Transverse colon (tissue), 4 donors: ENCODE measurements at regions not wholly inside any gene's neighbourhood (a gene's known extent, or its start where the extent isn't known, plus 50 kb on each side); places are given as distances from the start of the nearest gene placed in this dataset.
"Not testable (repeated sequence)": the region's sequence is repeated elsewhere in the genome, so short reads cannot be mapped to it uniquely, and the experiment has no call there.

Source experiments
- DNase-seq: peaks from one replicate; pipeline ENCODE4 v3.0.0-alpha.2; 2019
- H3K27ac ChIP-seq, 4 donors: fragments of 200-600 bp; sonication (generic); 2 replicates each; pipeline ENCODE4 v1.5.1; 2016 to 2018; ENCODE audit warnings: inconsistent platforms in 4 of 4
- H3K27me3 ChIP-seq: fragments of 200-600 bp; sonication (generic); 2 replicates; pipeline ENCODE4 v1.5.1; 2017; ENCODE audit warnings: inconsistent platforms
- H3K36me3 ChIP-seq, 4 donors: fragments of 200-600 bp; sonication (generic); 2 replicates each; pipeline ENCODE4 v1.5.1; 2017 to 2019; ENCODE audit warnings: inconsistent platforms in 4 of 4
- H3K4me1 ChIP-seq, 4 donors: fragments of 200-600 bp; sonication (generic); 2 replicates each; pipeline ENCODE4 v1.5.1; 2017 to 2020; ENCODE audit warnings: inconsistent platforms in 4 of 4
- H3K4me3 ChIP-seq, 4 donors: fragments of 200-600 bp; sonication (generic); 1 replicate in 1 of 4; 2 replicates in 3 of 4; pipeline versions ENCODE4 v1.5.1 to v1.6.1; 2017 to 2019; ENCODE audit warnings: inconsistent platforms in 4 of 4
- H3K9me3 ChIP-seq, 2 donors: fragments of 200-600 bp; sonication (generic); 2 replicates each; pipeline ENCODE4 v1.5.1; 2017 to 2019; ENCODE audit warnings: inconsistent platforms in 2 of 2
- CTCF ChIP-seq, 5 experiments: fragments of 200-600 bp in 3 of 5; fragments of 450-650 bp in 2 of 5; sonication (generic) in 3 of 5; IDR thresholded peaks; 1 replicate in 2 of 5; 2 replicates in 3 of 5; pipeline ENCODE4 v1.5.1; 2016 to 2017; ENCODE audit warnings: antibody characterized with exemption in 5 of 5, inconsistent platforms in 3 of 5, mild to moderate bottlenecking in 2 of 5, moderate library complexity in 1 of 5
- EP300 ChIP-seq: sonication (generic); formaldehyde crosslinking; IDR thresholded peaks from one replicate; pipeline ENCODE4 v1.6.1; 2017; ENCODE audit warnings: antibody characterized with exemption, low read depth
- POLR2A ChIP-seq: fragments of 450-650 bp; IDR thresholded peaks from one replicate; pipeline ENCODE4 v1.6.1; 2016; ENCODE audit warnings: antibody characterized with exemption, mild to moderate bottlenecking, moderate library complexity
- POLR2AphosphoS5 ChIP-seq, 3 donors: sonication (generic); formaldehyde crosslinking; IDR thresholded peaks; one replicate each; pipeline ENCODE4 v1.6.1; 2016; ENCODE audit warnings: antibody characterized with exemption in 3 of 3
- WGBS, 2 donors: methylation state at CpG; one replicate each; pipeline ENCODE4 v1.1.5; 2018; ENCODE audit warnings: low coverage in 1 of 2; 5-methylcytosine and 5-hydroxymethylcytosine counted together
- in situ Hi-C, 4 donors: fragments of 200-750 bp; cut with MboI; loops; one replicate each; pipeline versions ENCODE4 v1.15.0 to v1.15.1; 2017; ENCODE audit warnings: low sequenced_read_pairs in 3 of 4, low pct_ligation_motif_present in 1 of 4, low pct_unique_long_range_greater_than_20kb in 1 of 4
- intact Hi-C: fragments of 100-400 bp; cut with DNase I; formaldehyde crosslinking; loops from one replicate; pipeline ENCODE4 v1.15.1; 2023; ENCODE audit warnings: low total_unique reads

GRCh38 chr5:99059685-99060084 is 130.9 kb upstream of the CHD1 start:
- no peaks in the 10 kb centered on the region for H3K27me3 ChIP-seq
- in situ Hi-C loops (loop anchor here in 1 of 4 donors (10.0 kb wide), 1 partner anchor 155 kb away; no protein-coding TSS in a partner anchor), intact Hi-C loops (no loop called here)
- no peaks in the 10 kb centered on the region for H3K36me3 ChIP-seq
- DNase-seq, result no peak
- H3K4me1 ChIP-seq, result peaks cover 0 to 16% (median 3%) of the 10 kb centered on the region in 4 donors
- no peak overlapping the region for H3K4me3 ChIP-seq
- TF ChIP-seq EP300, result no peak
- no peak for TF ChIP-seq CTCF (IDR thresholded peaks at IDR 0.05)
- no peak for TF ChIP-seq POLR2AphosphoS5 (IDR thresholded peaks at IDR 0.05)
- no peaks in the 10 kb centered on the region for H3K9me3 ChIP-seq
- H3K27ac ChIP-seq, result no peak overlapping the region

GRCh38 chr5:99058466-99058865 is 129.7 kb upstream of the CHD1 start:
- Histone ChIP-seq H3K4me1 (peaks cover 0 to 16% (median 3%) of the 10 kb centered on the region in 4 donors), H3K27ac (no peak overlapping the region), H3K9me3 (no peaks in the 10 kb centered on the region), H3K36me3 (no peaks in the 10 kb centered on the region), H3K4me3 (no peak overlapping the region), H3K27me3 (no peaks in the 10 kb centered on the region)
- DNase-seq, result no peak
- no peak for TF ChIP-seq POLR2AphosphoS5 (IDR thresholded peaks at IDR 0.05)
- no peak for TF ChIP-seq EP300
- TF ChIP-seq CTCF (IDR thresholded peaks at IDR 0.05), result no peak
- TF ChIP-seq POLR2A, result no peak
- in situ Hi-C loops (loop anchor here in 1 of 4 donors (10.0 kb wide), 1 partner anchor 154 kb away; no protein-coding TSS in a partner anchor), intact Hi-C loops (no loop called here)
- 97 to 100% methylated on average over 2 of the region's 2 CpGs for WGBS, 2 donors

- 73 to 84% methylated on average over 1 of the region's 1 CpG for WGBS, 2 donors
- Histone ChIP-seq H3K9me3 (no peaks in the 10 kb centered on the region), H3K27me3 (no peaks in the 10 kb centered on the region), H3K4me1 (no peaks in the 10 kb centered on the region), H3K27ac (no peak overlapping the region), H3K4me3 (no peak overlapping the region), H3K36me3 (no peaks in the 10 kb centered on the region)
- intact Hi-C loops, result no loop called here
- in situ Hi-C loops, result loop anchor here in 1 of 4 donors (10.0 kb wide), 1 partner anchor 150 kb away; no protein-coding TSS in a partner anchor
- TF ChIP-seq EP300 (no peak), POLR2A (no peak), CTCF (IDR thresholded peaks at IDR 0.05) (no peak), POLR2AphosphoS5 (IDR thresholded peaks at IDR 0.05) (no peak)
- DNase-seq, result no peak
Observed at GRCh38 chr5:99054972-99055371, 126.2 kb upstream of the CHD1 start.

GRCh38 chr5:99045871-99046270 is 117.1 kb upstream of the CHD1 start:
- intact Hi-C loops, result no loop called here
- WGBS, 2 donors, result 61 to 64% methylated on average over 4 of the region's 4 CpGs
- Histone ChIP-seq H3K36me3 (no peaks in the 10 kb centered on the region), H3K27ac (no peak overlapping the region), H3K9me3 (no peaks in the 10 kb centered on the region), H3K27me3 (no peaks in the 10 kb centered on the region), H3K4me1 (no peaks in the 10 kb centered on the region), H3K4me3 (no peak overlapping the region)
- no peak for TF ChIP-seq POLR2AphosphoS5 (IDR thresholded peaks at IDR 0.05)
- no peak for TF ChIP-seq CTCF (IDR thresholded peaks at IDR 0.05)
- no peak for TF ChIP-seq POLR2A
- no peak for TF ChIP-seq EP300
- DNase-seq, result no peak
- in situ Hi-C loops, result loop anchor here in 1 of 4 donors (25.0 kb wide), 1 partner anchor 1859 kb away; the partner anchor contains the start of gene RIOK2

- H3K27me3 ChIP-seq, H3K4me1 ChIP-seq, DNase-seq, H3K36me3 ChIP-seq, H3K27ac ChIP-seq, H3K4me3 ChIP-seq, H3K9me3 ChIP-seq, intact Hi-C loops: not testable (repeated sequence)
- in situ Hi-C loops, result loop anchor here in 1 of 4 donors (25.0 kb wide), 1 partner anchor 1856 kb away; the partner anchor contains the start of gene RIOK2
- WGBS, 2 donors, result 89 to 92% methylated on average over 6 of the region's 6 CpGs
Observed at GRCh38 chr5:99043257-99043656, 114.5 kb upstream of the CHD1 start.
